ENCODE measurements at regions not wholly inside any gene's neighbourhood (a gene's known extent, or its start where the extent isn't known, plus 50 kb on each side); places are given as distances from the start of the nearest gene placed in this dataset.

DNA sequence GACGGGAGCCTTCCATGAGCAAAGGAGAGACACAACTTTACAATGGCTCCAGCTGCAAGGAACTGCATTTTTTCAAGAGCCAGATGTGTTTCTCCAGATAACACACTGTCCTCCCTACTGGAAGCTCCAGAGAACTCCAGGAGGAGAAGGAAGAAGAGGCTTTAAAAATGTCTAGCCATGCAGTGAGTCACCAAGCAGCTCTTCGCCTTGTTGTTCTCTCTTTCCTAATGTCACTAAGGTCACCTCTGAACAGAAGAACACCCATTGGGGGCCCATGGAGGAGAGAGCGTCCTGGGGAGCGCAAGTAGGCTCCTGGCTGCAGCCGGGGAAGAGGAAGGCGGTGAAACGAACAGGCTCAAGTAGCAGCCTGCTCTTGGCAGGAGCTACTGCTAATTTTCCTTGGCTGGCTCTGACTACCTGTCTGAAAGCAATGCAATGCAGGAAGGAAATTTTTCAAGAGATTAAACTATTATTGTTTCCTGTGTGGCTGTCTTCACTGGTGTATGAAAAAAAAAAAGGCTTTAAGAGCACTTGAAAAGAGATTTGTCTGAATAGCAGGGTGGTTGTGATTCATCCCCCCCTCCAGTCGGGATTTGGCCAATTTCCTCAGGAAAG lies 321.9 kb downstream of the SETD4 start (continued):
- TF ChIP-seq KLF6 (CRISPR knock-in tag; IDR thresholded peaks at IDR 0.05) (no peak), FOXA3 (CRISPR knock-in tag; IDR thresholded peaks at IDR 0.05) (no peak), ZNF780A (CRISPR knock-in tag; IDR thresholded peaks at IDR 0.05) (no peak)

DNA sequence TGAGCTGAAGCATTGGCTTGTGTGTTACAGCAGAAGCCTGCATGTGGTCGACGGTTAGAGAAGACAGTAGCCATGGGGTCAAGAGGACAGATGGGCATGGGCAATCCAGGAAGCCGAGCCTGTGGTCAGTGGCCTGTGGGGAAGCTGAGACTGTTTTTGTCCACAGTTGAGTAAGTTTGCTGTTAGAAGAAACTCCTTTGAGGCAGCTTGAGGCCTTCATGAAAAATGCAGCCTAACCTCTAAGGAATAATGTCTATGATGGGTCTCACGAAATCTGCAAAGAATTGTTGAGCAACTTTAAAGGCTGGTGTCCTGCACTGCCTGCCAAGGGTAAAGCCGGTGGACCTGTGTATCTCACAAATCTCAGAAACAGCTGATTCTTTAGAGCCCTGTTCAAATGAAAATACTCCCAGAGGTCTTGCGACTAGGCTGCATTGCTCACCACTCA lies 322.4 kb downstream of the SETD4 start:
- no peak overlapping the region for H2AFZ ChIP-seq (ENCODE audit: low read length)
- no peaks in the 10 kb centered on the region for H3K79me2 ChIP-seq (ENCODE audit: insufficient read depth, low read length)
- DNase-seq (ENCODE audit: low spot score) (no peak), ATAC-seq (no peak), FAIRE-seq (no peak)
- CTCF ChIA-PET (ENCODE audit: low intra/inter-chr PET ratio, low total read pairs): no interaction called here
- in situ Hi-C loops (cut with HindIII; ENCODE audit: extremely low pct_ligation_motif_present, low pct_unique_long_range_greater_than_20kb): no loop called here
- H3K27ac ChIP-seq (ENCODE audit: extremely low read length, insufficient read depth, low read length): no peak overlapping the region
- H3K9ac ChIP-seq (ENCODE audit: insufficient read depth, low read depth, low read length): no peak overlapping the region
- no peak overlapping the region for H3K4me3 ChIP-seq (replicated peaks in 1 of 3; ENCODE audit: insufficient read depth in 1 of 3, low read depth in 2 of 3, low read length in 3 of 3)
- BruUV-seq (replicated peaks): no TSS peak
- 7% methylated on average over 3 of the region's 6 CpGs for WGBS (ENCODE audit: low lambda C conversion rate)
- no peaks in the 10 kb centered on the region for H3K27me3 ChIP-seq (ENCODE audit: control insufficient read depth in 1 of 2, insufficient read depth in 2 of 2, low read length in 2 of 2)
- H4K20me1 ChIP-seq (ENCODE audit: insufficient read depth, low read length): no peaks in the 10 kb centered on the region
- H3K36me3 ChIP-seq (replicated peaks in 1 of 2; ENCODE audit: control insufficient read depth in 1 of 2, insufficient read depth in 2 of 2, low read length in 2 of 2): no peaks in the 10 kb centered on the region
- TF ChIP-seq NKX3-1 (CRISPR knock-in tag; IDR thresholded peaks at IDR 0.05): no peak
- TF ChIP-seq ZNF816 (CRISPR knock-in tag; IDR thresholded peaks at IDR 0.05; ENCODE audit: borderline replicate concordance): no peak
- TF ChIP-seq ZNF724P (CRISPR knock-in tag; IDR thresholded peaks at IDR 0.05; ENCODE audit: borderline replicate concordance): no peak
- no peak for TF ChIP-seq SMAD9 (CRISPR knock-in tag; IDR thresholded peaks at IDR 0.05)
- TF ChIP-seq NFYC (CRISPR knock-in tag; IDR thresholded peaks at IDR 0.05): no peak
- no peak for TF ChIP-seq KLF9 (CRISPR knock-in tag; IDR thresholded peaks at IDR 0.05; ENCODE audit: low read depth)
- no peak for TF ChIP-seq NPAS2 (CRISPR knock-in tag; IDR thresholded peaks at IDR 0.05; ENCODE audit: borderline replicate concordance)
- TF ChIP-seq NFIB (CRISPR knock-in tag; IDR thresholded peaks at IDR 0.05; ENCODE audit: borderline replicate concordance): no peak
- no peak for TF ChIP-seq FOSL1 (CRISPR knock-in tag; IDR thresholded peaks at IDR 0.05; ENCODE audit: borderline replicate concordance)
- no peak for TF ChIP-seq GFI1 (CRISPR knock-in tag; IDR thresholded peaks at IDR 0.05; ENCODE audit: borderline replicate concordance)
- no peak for TF ChIP-seq REXO4 (CRISPR knock-in tag; IDR thresholded peaks at IDR 0.05; ENCODE audit: borderline replicate concordance)
- TF ChIP-seq, protein P1, sequence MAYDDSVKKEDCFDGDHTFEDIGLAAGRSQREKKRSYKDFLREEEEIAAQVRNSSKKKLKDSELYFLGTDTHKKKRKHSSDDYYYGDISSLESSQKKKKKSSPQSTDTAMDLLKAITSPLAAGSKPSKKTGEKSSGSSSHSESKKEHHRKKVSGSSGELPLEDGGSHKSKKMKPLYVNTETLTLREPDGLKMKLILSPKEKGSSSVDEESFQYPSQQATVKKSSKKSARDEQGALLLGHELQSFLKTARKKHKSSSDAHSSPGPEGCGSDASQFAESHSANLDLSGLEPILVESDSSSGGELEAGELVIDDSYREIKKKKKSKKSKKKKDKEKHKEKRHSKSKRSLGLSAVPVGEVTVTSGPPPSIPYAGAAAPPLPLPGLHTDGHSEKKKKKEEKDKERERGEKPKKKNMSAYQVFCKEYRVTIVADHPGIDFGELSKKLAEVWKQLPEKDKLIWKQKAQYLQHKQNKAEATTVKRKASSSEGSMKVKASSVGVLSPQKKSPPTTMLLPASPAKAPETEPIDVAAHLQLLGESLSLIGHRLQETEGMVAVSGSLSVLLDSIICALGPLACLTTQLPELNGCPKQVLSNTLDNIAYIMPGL (CRISPR knock-in tag; IDR thresholded peaks at IDR 0.05; ENCODE audit: borderline replicate concordance in 1 of 2, low read depth in 1 of 2): no peak
- no peak for TF ChIP-seq NONO (IDR thresholded peaks at IDR 0.05)
- no peak for TF ChIP-seq NONO (CRISPR knock-in tag; conservative IDR thresholded peaks at IDR 0.05)
- H3K9me3 ChIP-seq (ENCODE audit: low read length): peaks cover 4% of the 10 kb centered on the region; the same call in 1 of the 2 replicates
- intact Hi-C loops (cut with micrococcal nuclease; ENCODE audit: unreplicated experiment): no loop called here
- no peaks in the 10 kb centered on the region for H3K4me1 ChIP-seq (ENCODE audit: insufficient read depth, low read length)
- POLR2A ChIA-PET: no interaction called here
- no peak overlapping the region for H3K4me2 ChIP-seq (ENCODE audit: low read depth, low read length)

Measured in HepG2 (cell line).